GM19463 (cell line): ENCODE measurements at regions not wholly inside any gene's neighbourhood (a gene's known extent, or its start where the extent isn't known, plus 50 kb on each side); places are given as distances from the start of the nearest gene placed in this dataset.
A peak's percentile ranks its signal among the peaks of the same experiment; 100 is the strongest.
"Not testable (repeated sequence)": the region's sequence is repeated elsewhere in the genome, so short reads cannot be mapped to it uniquely, and the experiment has no call there.

Source experiments
- ATAC-seq: cut with Tn5 transposase; IDR thresholded peaks from one replicate; pipeline ENCODE4 v1.9.1; 2021; ENCODE audit warnings: mild to moderate bottlenecking, moderate library complexity; ENCODE audit not compliant: unreplicated experiment

- ATAC-seq, result peak; percentile 95
These were observed 379.6 kb downstream of the MLLT3 start for GRCh38 chr9:20242510-20243189.

GRCh38 chr9:20240498-20240897 lies 381.8 kb downstream of the MLLT3 start:
- ATAC-seq, result no peak

GRCh38 chr9:20238921-20239320 lies 383.4 kb downstream of the MLLT3 start:
- ATAC-seq, result no peak

- ATAC-seq, result no peak
These were observed 384.6 kb downstream of the MLLT3 start for GRCh38 chr9:20237686-20238085.

GRCh38 chr9:20236676-20237075 lies 385.6 kb downstream of the MLLT3 start:
- no peak for ATAC-seq

- not testable (repeated sequence) for ATAC-seq
These were observed 387.1 kb downstream of the MLLT3 start for GRCh38 chr9:20235206-20235605.

- ATAC-seq, result no peak
These were observed 394.2 kb downstream of the MLLT3 start for GRCh38 chr9:20228096-20228495.

- no peak for ATAC-seq
These were observed 395.0 kb downstream of the MLLT3 start for GRCh38 chr9:20227166-20227874.

- ATAC-seq, result no peak
These were observed 396.0 kb downstream of the MLLT3 start for GRCh38 chr9:20226345-20226744.

GRCh38 chr9:20225826-20226225 lies 396.5 kb downstream of the MLLT3 start:
- no peak for ATAC-seq

GRCh38 chr9:20224756-20225155 lies 397.5 kb downstream of the MLLT3 start:
- no peak for ATAC-seq

GRCh38 chr9:20220286-20220685 lies 402.0 kb downstream of the MLLT3 start:
- no peak for ATAC-seq

- no peak for ATAC-seq
These were observed 402.9 kb downstream of the MLLT3 start for GRCh38 chr9:20219437-20219836.

- no peak for ATAC-seq
These were observed 404.7 kb downstream of the MLLT3 start for GRCh38 chr9:20217596-20217995.

GRCh38 chr9:20216438-20216837 lies 405.9 kb downstream of the MLLT3 start:
- no peak for ATAC-seq

GRCh38 chr9:20215552-20215951 lies 406.7 kb downstream of the MLLT3 start:
- no peak for ATAC-seq

- no peak for ATAC-seq
These were observed 409.5 kb downstream of the MLLT3 start for GRCh38 chr9:20212806-20213205.

GRCh38 chr9:20209391-20210340 lies 412.6 kb downstream of the MLLT3 start:
- ATAC-seq, result peak; percentile 80

GRCh38 chr9:20208961-20209371 lies 413.3 kb downstream of the MLLT3 start:
- peak; percentile 50 for ATAC-seq

- ATAC-seq, result no peak
These were observed 414.1 kb downstream of the MLLT3 start for GRCh38 chr9:20208226-20208625.

- no peak for ATAC-seq
These were observed 415.1 kb downstream of the MLLT3 start for GRCh38 chr9:20207176-20207575.
